ENCODE measurements at regions not wholly inside any gene's neighbourhood (a gene's known extent, or its start where the extent isn't known, plus 50 kb on each side); places are given as distances from the start of the nearest gene placed in this dataset.
"Not testable (repeated sequence)": the region's sequence is repeated elsewhere in the genome, so short reads cannot be mapped to it uniquely, and the experiment has no call there.

DNA sequence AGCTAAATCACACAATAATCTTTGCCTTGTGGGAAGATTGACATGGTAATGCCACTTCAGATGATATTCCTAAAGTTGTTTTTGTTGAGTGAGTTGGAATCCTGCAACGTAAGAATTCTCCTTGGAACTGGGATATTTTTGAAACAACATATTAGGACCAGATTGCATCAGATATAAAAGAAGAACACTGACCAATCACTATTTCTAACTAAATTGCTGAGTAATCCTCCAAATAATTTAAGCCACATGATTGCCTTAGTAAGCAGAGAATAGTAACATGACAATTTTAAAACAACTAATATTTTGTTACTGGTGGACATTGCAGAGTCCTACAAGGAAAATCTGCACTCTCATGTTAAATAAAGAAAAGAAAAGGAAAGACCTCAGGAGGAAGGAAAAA, 353.9 kb upstream of the LMCD1 start:
- no peak for DNase-seq

DNA sequence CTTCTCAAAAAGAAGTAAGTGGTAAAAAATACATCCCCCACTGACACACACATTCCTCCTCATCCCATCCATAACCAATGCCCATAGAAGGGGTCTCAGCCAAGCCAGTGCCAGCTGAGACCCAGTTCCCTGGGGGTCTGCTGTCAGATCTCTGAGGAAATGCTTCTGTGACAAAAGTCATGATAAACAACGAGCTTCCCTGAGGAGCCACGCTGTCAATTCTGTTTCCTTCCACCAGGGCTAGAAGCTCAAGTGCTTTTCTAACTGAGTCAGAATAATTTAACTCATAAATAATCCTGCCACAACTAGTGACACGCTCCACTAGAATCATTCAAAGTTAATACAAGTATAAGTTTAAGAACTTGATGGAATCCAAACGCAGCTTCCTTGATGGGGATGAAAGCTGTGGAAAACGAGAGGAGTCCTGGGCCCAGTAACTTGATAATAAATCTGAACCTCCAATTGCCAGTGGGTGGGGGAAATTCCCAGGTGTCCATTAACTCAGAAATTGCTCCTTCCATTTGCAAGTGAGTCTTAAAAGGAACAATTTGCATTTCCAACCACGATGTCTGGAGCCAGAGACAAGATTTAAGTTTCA, 348.7 kb upstream of the LMCD1 start:
- no peak for DNase-seq

DNA sequence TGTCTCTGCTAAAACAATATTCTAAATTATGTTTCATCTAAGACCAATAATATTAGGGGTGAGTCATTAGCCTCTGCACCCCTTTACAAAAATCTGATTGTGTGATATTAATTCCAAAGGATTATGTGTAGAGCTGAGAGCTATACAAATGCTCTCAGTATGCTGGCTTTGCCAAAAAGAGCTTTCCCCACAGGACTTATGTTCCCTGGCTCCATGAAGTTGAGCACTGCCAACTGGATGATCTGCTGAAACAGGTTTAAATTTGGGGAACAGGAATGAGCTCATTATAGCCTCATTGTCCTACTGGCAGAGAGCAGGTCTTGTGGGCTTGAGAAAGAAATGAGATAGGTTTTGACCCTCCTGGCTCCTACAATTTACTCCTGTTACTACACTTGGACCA, 347.8 kb upstream of the LMCD1 start:
- DNase-seq = no peak

DNA sequence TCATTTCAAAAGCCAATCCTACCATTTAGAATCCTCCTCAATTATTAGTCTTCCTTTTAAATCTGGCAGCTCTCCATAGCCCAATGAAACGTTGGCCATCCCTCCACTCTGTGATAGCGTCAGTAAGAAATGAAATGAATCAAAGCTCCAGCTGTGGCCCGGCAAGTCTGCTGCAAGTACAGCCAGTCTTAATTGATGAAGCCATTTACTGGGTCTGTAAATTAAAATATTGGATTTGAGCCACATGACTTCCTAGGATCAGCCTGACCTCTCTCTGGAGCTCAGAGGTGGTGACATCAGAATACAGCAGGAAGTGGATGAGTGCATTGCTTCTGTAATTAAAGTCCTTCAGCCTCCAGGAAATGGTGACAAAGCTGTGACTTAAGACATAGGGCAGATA, 347.0 kb upstream of the LMCD1 start:
- DNase-seq = no peak

DNA sequence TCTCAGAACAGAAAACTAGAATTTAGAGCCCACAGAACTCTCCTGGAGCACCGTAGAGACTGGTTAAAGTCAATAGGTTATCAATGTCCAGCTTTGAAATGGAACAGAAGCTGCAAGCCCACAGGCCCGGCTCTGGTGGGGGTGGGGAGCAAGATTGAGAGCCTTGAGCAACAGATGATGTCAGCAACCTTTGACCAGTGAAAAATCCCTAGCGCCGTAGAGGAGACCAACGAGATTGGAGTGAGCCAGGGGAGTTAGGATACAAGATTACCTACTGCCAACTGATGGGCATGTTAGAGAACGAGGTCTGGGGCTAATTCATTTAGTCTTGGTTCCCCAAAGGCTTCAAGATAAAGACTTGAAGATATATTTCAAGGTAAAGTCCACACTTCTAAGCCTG, 345.5 kb upstream of the LMCD1 start:
- no peak for DNase-seq

DNA sequence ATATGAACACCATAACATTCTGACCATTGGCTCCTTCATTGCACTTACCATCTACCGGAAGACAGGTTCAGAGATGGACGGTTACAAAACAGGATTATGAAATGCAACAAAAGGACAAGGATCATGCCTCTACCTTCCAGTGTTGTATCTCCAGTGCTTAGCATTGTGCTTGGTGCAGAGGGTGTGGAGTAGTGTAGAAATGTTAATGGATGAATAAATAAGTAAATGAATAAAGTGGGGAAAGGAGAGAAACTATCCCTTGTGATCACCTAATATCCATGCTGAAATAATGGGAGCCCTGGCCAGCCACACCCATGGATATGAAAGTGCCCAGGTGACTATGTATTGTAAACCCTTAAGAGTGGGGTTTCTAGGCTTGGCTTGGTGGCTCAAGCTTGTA, 344.8 kb upstream of the LMCD1 start:
- DNase-seq = no peak

DNA sequence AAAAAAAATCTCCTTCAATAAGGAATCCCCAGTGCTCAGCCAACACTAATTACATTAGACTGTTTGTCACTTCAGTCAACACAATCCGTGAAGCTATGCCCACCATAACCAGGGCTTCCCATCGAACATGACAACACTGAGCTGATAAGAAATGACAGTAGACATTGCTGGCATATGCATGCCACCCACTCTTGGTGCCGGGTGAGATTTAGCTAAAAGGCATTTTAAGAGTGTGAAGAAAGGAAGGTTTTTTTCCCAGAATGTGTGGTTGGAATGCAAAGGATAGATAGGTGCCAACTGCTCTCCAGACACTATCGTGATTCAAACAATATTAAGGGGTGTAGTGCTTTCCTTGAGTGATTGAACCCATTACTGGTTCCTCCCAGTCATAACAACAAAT, 344.0 kb upstream of the LMCD1 start:
- no peak for DNase-seq

DNA sequence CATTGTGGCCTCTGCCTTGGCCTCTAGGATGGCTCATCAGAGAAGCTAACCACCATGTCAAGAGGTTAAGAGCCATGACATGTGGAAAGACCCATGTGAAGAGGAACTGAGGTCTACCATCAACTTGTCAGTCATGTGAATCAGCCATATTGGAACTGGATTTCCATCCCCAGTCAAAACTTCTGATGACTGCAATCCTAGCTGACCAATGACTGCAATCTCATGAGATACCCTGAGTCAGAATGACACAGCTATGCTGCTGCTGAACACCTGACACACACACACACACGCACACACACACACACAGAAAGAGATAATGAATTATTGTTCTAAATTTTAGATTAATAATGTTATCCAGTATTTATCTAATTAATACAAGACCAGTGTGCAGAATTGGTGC, 337.5 kb upstream of the LMCD1 start:
- DNase-seq = no peak

DNA sequence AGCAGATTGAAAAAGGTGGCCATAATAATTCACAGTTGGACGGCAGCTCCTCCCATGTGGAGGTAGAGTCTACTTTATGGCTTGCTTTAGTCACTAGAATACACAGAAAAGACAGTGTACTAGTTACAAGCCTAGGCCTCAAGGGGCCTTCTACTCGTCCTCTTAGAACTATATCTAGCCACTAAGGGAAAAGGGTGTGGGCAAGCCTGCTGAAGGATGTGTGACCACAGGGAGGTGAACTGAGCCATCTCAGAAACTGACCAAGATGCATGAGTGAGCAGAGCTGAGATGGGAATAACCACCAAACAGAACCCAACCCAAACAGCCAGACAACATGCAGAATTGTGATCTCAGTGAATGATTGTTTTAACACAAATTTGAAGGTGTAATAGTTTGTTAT, 335.6 kb upstream of the LMCD1 start:
- DNase-seq = no peak

DNA sequence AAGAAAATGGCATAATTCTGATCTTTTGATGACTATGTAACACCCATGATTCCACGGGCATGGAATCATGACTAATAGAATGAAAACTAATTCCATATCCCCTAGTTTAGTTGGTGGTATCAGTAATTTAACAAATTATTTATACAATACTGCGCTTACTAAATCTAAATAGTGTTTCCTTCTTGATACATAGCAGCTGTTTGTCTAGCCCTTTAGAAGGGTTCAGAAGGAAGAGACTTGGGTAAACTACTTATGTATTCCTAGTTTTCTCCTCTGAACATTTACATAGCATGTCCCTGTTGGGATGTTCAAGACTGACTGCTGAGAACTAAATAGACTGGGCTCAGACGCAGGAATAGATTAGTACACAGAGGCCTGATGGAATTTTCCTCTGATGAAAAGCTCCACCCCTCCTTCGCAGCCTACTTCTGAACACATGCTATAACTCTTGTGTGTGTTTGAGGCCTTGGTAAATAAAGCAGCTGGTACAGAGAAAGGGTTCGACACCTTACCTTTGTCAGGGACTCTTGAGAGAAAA, 330.6 kb upstream of the LMCD1 start:
- no peak for DNase-seq

DNA sequence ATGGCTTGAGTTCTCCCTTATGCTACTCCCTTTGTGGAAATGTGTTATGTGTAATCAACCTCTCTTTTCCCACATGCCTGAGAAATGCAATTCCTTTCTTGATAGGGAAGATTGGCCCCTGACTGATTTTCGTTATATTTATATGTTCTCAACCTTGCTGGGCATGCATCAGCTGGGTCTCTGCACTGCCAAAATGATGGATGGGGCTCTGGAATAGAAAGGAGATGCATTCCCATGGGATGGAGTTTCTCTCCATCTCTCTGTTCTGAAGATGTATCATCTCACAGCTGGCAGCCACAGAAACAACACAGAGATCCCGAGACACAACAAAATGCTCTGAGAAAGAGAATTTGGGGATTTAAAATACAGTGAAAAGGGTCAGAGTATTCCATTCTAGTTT, 327.7 kb upstream of the LMCD1 start:
- no peak for DNase-seq

DNA sequence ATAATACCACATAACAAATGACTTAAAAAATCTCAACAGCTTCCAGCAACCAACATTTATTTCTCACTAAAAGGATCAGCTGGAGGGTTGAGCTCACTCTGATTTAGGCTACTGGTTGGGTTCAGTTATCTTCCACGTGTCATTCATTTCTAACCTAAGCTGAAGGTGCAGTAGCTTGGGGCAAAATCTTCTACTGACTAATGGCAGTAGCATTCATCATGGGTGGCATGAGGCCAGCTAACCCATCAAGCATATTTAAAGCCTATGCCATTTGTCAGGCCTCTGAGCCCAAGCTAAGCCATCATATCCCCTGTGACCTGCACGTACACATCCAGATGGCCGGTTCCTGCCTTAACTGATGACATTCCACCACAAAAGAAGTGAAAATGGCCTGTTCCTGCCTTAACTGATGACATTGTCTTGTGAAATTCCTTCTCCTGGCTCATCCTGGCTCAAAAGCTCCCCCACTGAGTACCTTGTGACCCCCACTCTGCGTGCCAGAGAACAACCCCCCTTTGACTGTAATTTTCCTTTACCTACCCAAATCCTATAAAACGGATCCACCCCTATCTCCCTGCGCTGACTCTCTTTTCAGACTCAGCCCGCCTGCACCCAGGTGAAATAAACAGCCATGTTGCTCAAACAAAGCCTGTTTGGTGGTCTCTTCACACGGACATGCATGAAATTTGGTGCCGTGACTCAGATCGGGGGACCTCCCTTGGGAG, 324.7 kb upstream of the LMCD1 start:
- not testable (repeated sequence) for DNase-seq

DNA sequence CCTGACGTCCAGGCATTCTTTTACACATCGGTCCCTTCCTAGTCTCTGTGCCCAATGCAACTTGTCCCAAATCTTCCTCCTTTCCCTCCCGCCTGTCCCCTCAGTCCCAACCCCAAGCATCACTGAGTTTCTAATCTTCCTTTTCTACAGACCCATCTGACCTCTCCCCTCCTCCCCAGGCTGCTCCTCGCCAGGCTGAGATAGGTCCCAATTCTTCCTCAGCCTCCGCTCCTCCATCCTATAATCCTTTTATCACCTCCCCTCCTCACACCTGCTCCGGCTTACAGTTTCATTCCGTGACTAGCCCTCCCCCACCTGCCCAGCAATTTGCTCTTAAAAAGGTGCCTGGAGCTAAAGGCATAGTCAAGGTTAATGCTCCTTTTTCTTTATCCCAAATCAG, 323.1 kb upstream of the LMCD1 start:
- not testable (repeated sequence) for DNase-seq

DNA sequence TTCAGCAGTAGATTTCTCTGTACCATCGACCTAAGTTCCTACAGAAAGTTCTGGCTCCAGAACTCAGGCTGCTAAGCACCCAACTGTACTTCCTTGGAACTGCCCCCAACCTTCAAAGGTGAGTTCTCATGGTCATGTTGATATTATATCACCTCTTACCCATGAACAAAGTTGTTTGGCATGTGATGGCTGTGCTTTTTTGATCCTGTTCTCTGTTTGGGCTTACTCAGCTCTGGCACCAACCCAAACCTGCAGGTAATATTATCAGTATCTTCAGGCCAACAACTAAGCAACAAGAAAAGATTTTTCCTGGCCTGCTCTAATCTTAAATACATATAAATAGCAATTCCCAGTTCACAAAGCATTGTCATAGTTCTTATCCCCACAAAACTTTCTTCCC, 318.7 kb upstream of the LMCD1 start:
- DNase-seq = no peak

DNA sequence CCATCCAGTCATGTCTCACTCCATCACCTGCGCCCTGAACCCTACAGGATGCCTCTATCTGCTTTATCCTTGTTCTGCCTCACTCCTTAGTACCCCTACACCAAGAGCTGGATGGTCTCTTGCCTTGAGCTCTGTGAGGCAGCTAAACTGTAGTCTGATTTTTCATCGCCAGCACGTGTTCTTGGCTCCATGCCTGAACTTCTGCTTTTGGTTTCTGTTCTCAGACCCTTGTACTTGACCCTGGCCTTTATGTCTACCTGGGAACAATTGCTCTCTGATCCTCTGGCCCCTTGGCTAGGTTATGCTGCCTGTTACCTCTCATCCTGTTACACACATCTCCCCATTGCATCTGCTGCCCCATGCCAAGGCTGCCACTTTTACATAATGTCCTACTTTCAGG, 318.0 kb upstream of the LMCD1 start:
- DNase-seq = no peak

DNA sequence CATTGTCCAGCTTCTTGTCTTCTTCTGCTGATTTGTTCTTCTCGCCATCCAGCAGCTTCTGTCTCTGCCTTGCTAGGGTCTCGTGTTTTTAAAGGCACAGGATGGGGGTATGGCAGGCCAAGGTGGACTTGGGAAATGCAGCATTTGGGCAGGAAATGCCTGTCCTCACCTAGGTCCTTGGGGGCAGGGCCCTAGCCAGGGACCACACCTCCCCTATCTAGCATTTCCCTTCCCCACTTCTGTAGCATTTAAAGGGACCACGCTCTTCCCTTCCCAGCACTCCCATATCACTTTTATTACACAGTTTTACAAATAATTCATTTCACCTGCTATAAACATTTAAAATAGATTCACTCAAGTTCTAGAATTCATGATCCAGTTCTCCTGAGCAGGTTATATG, 315.4 kb upstream of the LMCD1 start:
- no peak for DNase-seq

DNA sequence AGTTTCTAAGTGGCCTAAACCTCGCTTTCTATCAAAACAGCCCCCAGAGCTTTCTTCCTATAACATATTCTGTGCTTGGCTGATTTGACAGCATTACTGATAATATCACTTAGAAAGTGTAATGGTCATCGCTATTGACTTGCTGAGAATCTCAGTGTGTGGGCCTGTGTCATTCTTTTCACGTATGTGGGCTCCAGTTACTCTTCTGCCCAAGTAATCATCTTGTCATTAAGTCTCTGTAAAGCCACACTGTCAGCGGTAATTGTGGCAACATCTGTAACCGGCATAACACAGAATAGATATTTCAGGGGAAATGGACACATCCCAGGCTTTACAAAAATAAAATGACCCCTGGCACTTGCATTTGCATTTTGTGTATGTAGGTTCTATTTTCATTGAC, 313.6 kb upstream of the LMCD1 start:
- no peak for DNase-seq

DNA sequence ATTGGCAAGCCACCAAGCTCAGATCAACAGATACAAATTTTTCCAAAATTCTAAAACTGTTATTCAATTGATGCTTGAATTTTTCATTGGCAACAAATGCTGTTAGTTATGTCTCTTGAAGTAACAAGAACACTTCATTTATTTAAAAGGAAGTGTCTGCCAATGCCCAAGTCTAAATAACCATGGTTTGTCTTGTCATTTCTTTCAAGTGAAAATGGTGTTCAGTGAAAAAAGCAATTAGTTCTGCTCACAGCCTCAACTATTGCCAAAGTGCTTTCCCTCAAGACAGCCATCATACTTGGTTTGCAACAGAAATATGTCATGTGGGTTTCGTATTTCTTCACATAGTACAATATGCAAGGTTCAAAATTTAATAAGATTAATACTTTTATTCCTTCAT, 312.6 kb upstream of the LMCD1 start:
- DNase-seq = no peak

DNA sequence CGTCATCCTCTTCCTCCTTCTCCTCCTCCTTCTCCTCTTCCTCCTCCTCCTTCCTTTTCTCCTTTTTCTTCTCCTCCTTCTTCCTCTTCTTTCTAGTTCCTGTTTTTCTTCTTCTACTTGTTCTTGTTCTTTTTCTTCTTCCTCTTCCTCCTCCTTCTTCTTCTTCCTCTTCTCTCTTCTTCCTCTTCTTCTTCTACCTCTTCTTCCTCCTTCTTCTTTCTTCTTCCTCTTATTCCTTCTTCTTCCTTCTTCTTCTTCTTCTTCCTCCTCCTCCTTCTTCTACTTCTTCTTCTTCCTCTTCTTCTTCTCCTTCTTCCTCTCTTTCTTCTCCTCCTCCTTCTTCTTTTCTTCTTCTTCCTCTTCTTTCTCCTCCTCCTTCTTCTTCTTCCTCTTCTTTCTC, 310.2 kb upstream of the LMCD1 start:
- DNase-seq = no peak

DNA sequence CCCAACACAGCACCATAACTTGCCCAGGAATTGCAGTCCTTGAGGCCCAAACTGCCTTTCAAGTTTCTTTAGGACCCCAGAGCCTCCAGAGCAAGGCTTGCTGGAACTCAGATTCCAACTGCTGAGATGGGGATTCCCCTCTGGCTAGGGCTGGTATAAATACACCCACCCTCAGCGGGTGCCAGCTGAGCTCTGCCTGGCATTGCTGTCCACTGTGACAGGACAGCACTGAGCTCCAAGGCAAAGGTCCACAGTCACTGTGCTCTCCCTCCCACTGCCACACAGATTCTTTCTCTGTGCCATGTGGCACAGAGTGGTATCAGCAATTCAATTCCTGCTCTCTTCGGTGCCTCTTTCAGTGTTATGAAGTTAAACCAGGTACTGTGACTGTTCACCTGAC, 304.2 kb upstream of the LMCD1 start:
- no peak for DNase-seq

DNA sequence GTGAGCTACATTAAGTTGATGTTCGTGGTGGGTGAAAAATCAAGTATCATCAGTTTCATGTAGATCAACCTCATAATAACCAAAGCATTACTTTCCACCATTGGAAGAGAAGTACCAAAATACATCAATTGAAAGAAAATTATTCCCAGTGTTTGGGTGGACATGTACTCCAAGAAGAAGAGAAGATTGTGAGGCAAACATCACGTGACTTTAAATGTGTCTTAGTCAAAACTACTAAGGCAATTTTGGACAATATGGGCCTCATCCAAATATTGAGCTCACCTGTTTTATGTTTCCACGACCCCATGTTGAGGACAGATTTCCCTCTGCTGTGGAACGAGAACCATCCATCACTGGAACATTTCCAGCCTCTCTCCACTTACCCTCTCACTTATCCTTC, 303.0 kb upstream of the LMCD1 start:
- DNase-seq = no peak

DNA sequence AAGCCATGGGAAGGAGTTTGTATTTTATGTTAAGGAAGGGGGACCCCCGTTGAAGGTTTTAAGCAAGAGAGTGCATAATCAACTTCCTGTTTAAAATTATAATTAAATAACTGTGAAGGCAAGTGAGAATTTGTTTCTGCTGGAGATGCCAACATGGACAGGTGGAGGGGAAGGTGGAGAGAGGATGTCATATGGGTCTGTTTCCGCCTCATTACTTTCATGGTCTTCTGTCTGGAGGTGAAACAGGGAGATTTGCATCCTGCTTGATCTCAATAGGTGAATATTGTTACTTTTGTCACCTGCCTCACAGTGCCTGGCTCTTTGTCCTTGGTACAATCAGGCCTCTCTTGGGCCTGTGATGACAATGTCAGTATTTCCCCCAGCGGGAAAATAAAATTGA, 300.6 kb upstream of the LMCD1 start:
- no peak for DNase-seq

DNA sequence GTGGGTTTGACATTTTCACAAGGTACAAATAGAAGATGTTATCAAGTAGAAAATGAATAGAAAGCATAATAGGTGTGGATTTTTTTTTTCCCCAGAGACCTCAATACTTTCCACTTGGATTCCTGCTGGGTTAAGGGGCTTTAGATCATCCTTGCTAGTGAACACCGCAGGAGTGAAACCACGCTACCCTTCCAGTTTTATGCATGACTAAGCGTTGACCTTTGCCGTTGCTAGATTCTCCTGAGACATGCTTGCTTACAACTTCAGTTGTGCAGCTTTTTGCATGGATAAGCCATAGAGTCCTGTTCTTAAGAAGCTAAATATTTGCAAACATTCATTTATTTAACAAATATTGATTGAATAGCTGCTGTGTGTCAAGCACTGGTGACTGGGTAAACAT, 299.7 kb upstream of the LMCD1 start:
- no peak for DNase-seq

DNA sequence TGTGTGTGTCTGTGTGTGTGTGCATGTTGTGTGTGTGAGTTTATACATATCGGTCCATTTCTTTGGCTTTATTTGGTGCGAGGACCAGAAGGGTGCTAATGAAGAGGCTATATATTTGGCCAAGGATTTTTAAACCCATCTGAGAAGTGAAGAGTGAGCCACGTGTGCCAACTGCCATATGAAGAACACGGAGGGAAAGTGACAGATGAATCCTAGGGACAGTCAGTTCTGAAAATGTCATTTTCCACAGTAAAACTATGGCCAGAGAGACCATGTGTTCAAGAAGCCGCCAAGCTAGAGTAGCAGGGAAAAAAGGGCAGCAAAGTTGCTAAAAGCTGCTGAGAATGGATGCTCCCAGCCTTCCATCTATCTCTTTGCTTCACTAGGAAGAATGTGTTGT, 297.3 kb upstream of the LMCD1 start:
- no peak for DNase-seq

Measured in stimulated activated CD4-positive, alpha-beta T cell treated with anti-CD3 and anti-CD28 coated beads, Interleukin-2, amount 100 ng/mL, for 24 hours (primary cell).